ENCODE measurements at regions not wholly inside any gene's neighbourhood (a gene's known extent, or its start where the extent isn't known, plus 50 kb on each side); places are given as distances from the start of the nearest gene placed in this dataset.

DNA sequence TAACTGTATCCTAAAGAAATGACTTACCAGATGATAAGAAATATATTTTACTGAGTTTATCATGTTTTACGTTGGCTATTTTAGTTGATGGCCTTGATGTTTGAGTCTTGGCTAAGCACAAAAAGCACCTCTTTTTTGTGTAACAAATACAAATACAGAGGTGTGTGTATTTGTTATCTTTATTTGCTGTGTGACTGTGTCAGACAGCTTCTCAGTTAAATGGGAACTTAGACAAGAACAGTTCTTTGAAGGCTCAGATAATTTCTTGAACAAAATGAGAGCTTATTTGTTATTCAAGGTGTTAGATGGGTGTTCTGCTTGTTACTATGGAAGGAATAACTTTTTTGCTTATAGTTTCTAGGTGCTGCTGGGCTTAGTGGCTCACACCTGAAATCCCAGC lies 95.4 kb downstream of the RPS12 start:
- TF ChIP-seq, protein P1, sequence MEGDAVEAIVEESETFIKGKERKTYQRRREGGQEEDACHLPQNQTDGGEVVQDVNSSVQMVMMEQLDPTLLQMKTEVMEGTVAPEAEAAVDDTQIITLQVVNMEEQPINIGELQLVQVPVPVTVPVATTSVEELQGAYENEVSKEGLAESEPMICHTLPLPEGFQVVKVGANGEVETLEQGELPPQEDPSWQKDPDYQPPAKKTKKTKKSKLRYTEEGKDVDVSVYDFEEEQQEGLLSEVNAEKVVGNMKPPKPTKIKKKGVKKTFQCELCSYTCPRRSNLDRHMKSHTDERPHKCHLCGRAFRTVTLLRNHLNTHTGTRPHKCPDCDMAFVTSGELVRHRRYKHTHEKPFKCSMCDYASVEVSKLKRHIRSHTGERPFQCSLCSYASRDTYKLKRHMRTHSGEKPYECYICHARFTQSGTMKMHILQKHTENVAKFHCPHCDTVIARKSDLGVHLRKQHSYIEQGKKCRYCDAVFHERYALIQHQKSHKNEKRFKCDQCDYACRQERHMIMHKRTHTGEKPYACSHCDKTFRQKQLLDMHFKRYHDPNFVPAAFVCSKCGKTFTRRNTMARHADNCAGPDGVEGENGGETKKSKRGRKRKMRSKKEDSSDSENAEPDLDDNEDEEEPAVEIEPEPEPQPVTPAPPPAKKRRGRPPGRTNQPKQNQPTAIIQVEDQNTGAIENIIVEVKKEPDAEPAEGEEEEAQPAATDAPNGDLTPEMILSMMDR (IDR thresholded peaks at IDR 0.05 in 8 of 11, conservative IDR thresholded peaks at IDR 0.05 in 3 of 11) = no peak
- TF ChIP-seq POLR2A (IDR thresholded peaks at IDR 0.05) = no peak
- no peak for TF ChIP-seq POLR2AphosphoS5 (IDR thresholded peaks at IDR 0.05)

Measured in spleen (tissue), 7 donors.